HepG2 (cell line): ENCODE measurements at regions not wholly inside any gene's neighbourhood (a gene's known extent, or its start where the extent isn't known, plus 50 kb on each side); places are given as distances from the start of the nearest gene placed in this dataset.

Experiments used
- ATAC-seq: fragments of 200-7000 bp; cut with Tn5 transposase; 3 replicates; pipeline ENCODE4 v1.9.1; 2020; ENCODE audit warnings: mild to moderate bottlenecking, moderate library complexity
- BruUV-seq: library from RNA; stranded (reverse); fragments of 400-500 nt; replicated peaks from 2 replicates; lab custom pipeline; 2021; lab: Mats Ljungman, UMichigan
- CTCF ChIA-PET: fragments of 300-600 bp; formaldehyde crosslinking; extraction: SDS; loops from one replicate; lab custom pipeline; 2021; ENCODE audit warnings: low total read pairs, inconsistent platforms, low intra/inter-chr PET ratio; lab: Yijun Ruan, JAX
- POLR2A ChIA-PET: fragments of 350-600 bp; sonication (Branson Sonifier 250); formaldehyde crosslinking; loops from one replicate; lab custom pipeline; 2020; ENCODE audit warnings: antibody characterized with exemption, inconsistent platforms; lab: Yijun Ruan, JAX
- DNase-seq: peaks from one replicate; pipeline ENCODE4 v3.0.0-alpha.2; 2015; ENCODE audit warnings: low spot score
- FAIRE-seq: peaks from 3 replicates; lab custom pipeline; 2011; peaks lifted over from hg19 to GRCh38; lab: Jason Lieb, UNC
- H2AFZ ChIP-seq: one replicate; pipeline ENCODE4 v1.6.1; 2011; ENCODE audit warnings: low read length, inconsistent platforms
- H3K27ac ChIP-seq: fragments of 300-600 bp; 3 replicates; pipeline ENCODE4 v1.8.0; 2011; ENCODE audit warnings: mixed run types, mild to moderate bottlenecking, mixed read lengths, low read length, inconsistent platforms; ENCODE audit not compliant: insufficient read depth; ENCODE audit errors: extremely low read length
- H3K27me3 ChIP-seq, 2 experiments: fragments of 200-600 bp in 1 of 2; 2 replicates in 1 of 2; 3 replicates in 1 of 2; pipeline versions ENCODE4 v1.6.0 to v1.8.0; 2011; ENCODE audit warnings: low read length in 2 of 2, mild to moderate bottlenecking in 2 of 2, moderate library complexity in 2 of 2, inconsistent platforms in 1 of 2; ENCODE audit not compliant: insufficient read depth in 2 of 2, control insufficient read depth in 1 of 2
- H3K36me3 ChIP-seq, 2 experiments: fragments of 200-600 bp in 1 of 2; replicated peaks in 1 of 2; 2 replicates in 1 of 2; 3 replicates in 1 of 2; pipeline versions ENCODE4 v1.5.1 to v1.8.0; 2011; ENCODE audit warnings: low read length in 2 of 2, inconsistent platforms in 1 of 2; ENCODE audit not compliant: insufficient read depth in 2 of 2, control insufficient read depth in 1 of 2
- H3K4me1 ChIP-seq: 2 replicates; pipeline ENCODE4 v1.5.1; 2012; ENCODE audit warnings: low read length, inconsistent platforms; ENCODE audit not compliant: insufficient read depth
- H3K4me2 ChIP-seq: 2 replicates; pipeline ENCODE4 v1.6.0; 2011; ENCODE audit warnings: low read depth, low read length, inconsistent platforms
- H3K4me3 ChIP-seq, 3 experiments: fragments of 200-600 bp in 1 of 3; sonication (generic), shearing (Covaris generic) in 1 of 3; replicated peaks in 1 of 3; 2 replicates each; pipeline ENCODE4 v1.5.1; 2011 to 2016; ENCODE audit warnings: low read length in 3 of 3, inconsistent platforms in 2 of 3, low read depth in 2 of 3, mild to moderate bottlenecking in 2 of 3, control low read depth in 1 of 3, mixed read lengths in 1 of 3; ENCODE audit not compliant: insufficient read depth in 1 of 3
- H3K79me2 ChIP-seq: one replicate; pipeline ENCODE4 v1.6.1; 2011; ENCODE audit warnings: low read length, inconsistent platforms; ENCODE audit not compliant: insufficient read depth
- H3K9ac ChIP-seq: 2 replicates; pipeline ENCODE4 v1.6.0; 2011; ENCODE audit warnings: mild to moderate bottlenecking, low read depth, low read length, inconsistent platforms; ENCODE audit not compliant: insufficient read depth
- H3K9me3 ChIP-seq: 2 replicates; pipeline ENCODE4 v1.5.1; 2012; ENCODE audit warnings: mild to moderate bottlenecking, low read length
- H4K20me1 ChIP-seq: 2 replicates; pipeline ENCODE4 v1.6.0; 2011; ENCODE audit warnings: inconsistent platforms, mild to moderate bottlenecking, low read length, moderate library complexity; ENCODE audit not compliant: insufficient read depth
- CBX2 ChIP-seq, 2 experiments: fragments of 200-600 bp in 1 of 2; sonication (generic); formaldehyde crosslinking in 1 of 2; IDR thresholded peaks; 2 replicates each; pipeline versions ENCODE4 v1.7.0 to v1.8.1; 2018 to 2022; ENCODE audit warnings: low read depth in 2 of 2, low read length in 1 of 2, mild to moderate bottlenecking in 1 of 2, missing genetic modification reagents in 1 of 2
- CEBPB ChIP-seq: IDR thresholded peaks from 2 replicates; pipeline ENCODE4 v1.6.1; 2011; ENCODE audit warnings: low read depth, low read length, improper control_type of control experiment, borderline replicate concordance
- CREM ChIP-seq, 2 experiments: sonication (generic) in 1 of 2; formaldehyde crosslinking in 1 of 2; IDR thresholded peaks; 2 replicates each; pipeline versions ENCODE4 v1.4.0 to v1.6.1; 2016 to 2020; ENCODE audit warnings: antibody characterized with exemption in 1 of 2, mild to moderate bottlenecking in 1 of 2, missing genetic modification reagents in 1 of 2
- GZF1 ChIP-seq: sonication (generic); formaldehyde crosslinking; IDR thresholded peaks from 2 replicates; pipeline ENCODE4 v1.5.1; 2020; ENCODE audit warnings: mild to moderate bottlenecking, missing genetic modification reagents
- HOXA7 ChIP-seq: sonication (generic); formaldehyde crosslinking; IDR thresholded peaks from 2 replicates; pipeline ENCODE4 v1.8.1; 2022; ENCODE audit warnings: mild to moderate bottlenecking, missing genetic modification reagents, moderate library complexity
- JDP2 ChIP-seq: sonication (generic); formaldehyde crosslinking; IDR thresholded peaks from 2 replicates; pipeline ENCODE4 v1.8.1; 2022; ENCODE audit warnings: missing genetic modification reagents, borderline replicate concordance
- RCOR2 ChIP-seq: IDR thresholded peaks from 2 replicates; pipeline ENCODE4 v1.6.1; 2016; ENCODE audit warnings: missing biosample characterization, missing genetic modification reagents
- SKI ChIP-seq: fragments of 450-650 bp; IDR thresholded peaks from one replicate; pipeline ENCODE4 v1.6.1; 2018; ENCODE audit warnings: mild to moderate bottlenecking; ENCODE audit not compliant: partially characterized antibody
- SMAD3 ChIP-seq: sonication (generic); formaldehyde crosslinking; IDR thresholded peaks from 2 replicates; pipeline ENCODE4 v1.4.0; 2020; ENCODE audit warnings: missing genetic modification reagents
- ZBTB40 ChIP-seq, 2 experiments: fragments of 450-650 bp in 1 of 2; sonication (generic) in 1 of 2; formaldehyde crosslinking in 1 of 2; IDR thresholded peaks; 2 replicates each; pipeline versions ENCODE4 v1.6.1 to v1.8.0; 2016 to 2022; ENCODE audit warnings: antibody characterized with exemption in 1 of 2, mild to moderate bottlenecking in 1 of 2, missing genetic modification reagents in 1 of 2
- ZFP37 ChIP-seq: sonication (generic); formaldehyde crosslinking; IDR thresholded peaks from 2 replicates; pipeline ENCODE4 v1.4.0; 2020; ENCODE audit warnings: missing genetic modification reagents, borderline replicate concordance
- ZNF766 ChIP-seq: sonication (generic); formaldehyde crosslinking; IDR thresholded peaks from 2 replicates; pipeline ENCODE4 v1.5.0; 2020; ENCODE audit warnings: missing genetic modification reagents, borderline replicate concordance
- WGBS: methylation state at CpG from one replicate; pipeline ENCODE4 v1.1.6; 2017; ENCODE audit warnings: low lambda C conversion rate; 5-methylcytosine and 5-hydroxymethylcytosine counted together
- in situ Hi-C: cut with HindIII; loops from 2 replicates; pipeline ENCODE4 v1.10.0; 2017; ENCODE audit warnings: low pct_unique_long_range_greater_than_20kb; ENCODE audit not compliant: extremely low pct_ligation_motif_present
- intact Hi-C: fragments of 100-400 bp; cut with micrococcal nuclease; formaldehyde crosslinking; loops from one replicate; pipeline ENCODE4 v1.10.0; 2022; ENCODE audit not compliant: unreplicated experiment

GRCh38 chr1:87464022-87464490, 135.4 kb downstream of the LMO4 start:
- no peak overlapping the region for H3K4me2 ChIP-seq
- TF ChIP-seq JDP2 (CRISPR knock-in tag) = no peak
- no peak for TF ChIP-seq ZNF766 (CRISPR knock-in tag)
- TF ChIP-seq RCOR2 (CRISPR knock-in tag) = no peak
- no peak for TF ChIP-seq SKI
- no peak for TF ChIP-seq CBX2 (IDR thresholded peaks at IDR 0.05; ENCODE audit: low read depth, low read length)
- no peak for TF ChIP-seq CBX2 (CRISPR knock-in tag; IDR thresholded peaks at IDR 0.05; ENCODE audit: low read depth)
- no peak for TF ChIP-seq HOXA7 (CRISPR knock-in tag)
- no peak for TF ChIP-seq CREM (IDR thresholded peaks at IDR 0.05)
- no peak for TF ChIP-seq CREM (CRISPR knock-in tag; IDR thresholded peaks at IDR 0.05)
- no peak for TF ChIP-seq GZF1
- no peak for TF ChIP-seq ZFP37
- no peak for TF ChIP-seq ZBTB40 (IDR thresholded peaks at IDR 0.05)
- TF ChIP-seq ZBTB40 (CRISPR knock-in tag; IDR thresholded peaks at IDR 0.05) = no peak
- TF ChIP-seq SMAD3 = no peak
- no peak for TF ChIP-seq CEBPB
- TF ChIP-seq, all 625 proteins: peak for 0
- Histone ChIP-seq H2AFZ (no peak overlapping the region), H4K20me1 (no peaks in the 10 kb centered on the region), H3K27me3 (no peaks in the 10 kb centered on the region; a peak in 1 of 5 replicates), H3K9me3 (no peaks in the 10 kb centered on the region), H3K36me3 (no peaks in the 10 kb centered on the region), H3K9ac (no peak overlapping the region), H3K79me2 (no peaks in the 10 kb centered on the region), H3K4me3 (no peak overlapping the region), H3K27ac (no peak overlapping the region), H3K4me1 (no peaks in the 10 kb centered on the region)
- ATAC-seq (no peak), DNase-seq (no peak), FAIRE-seq (no peak)
- BruUV-seq = no TSS peak
- intact Hi-C loops (no loop called here), in situ Hi-C loops (no loop called here)
- ChIA-PET CTCF (no interaction called here), POLR2A (no interaction called here)
- 8% methylated on average over 3 of the region's 3 CpGs for WGBS
